ENCODE measurements at regions not wholly inside any gene's neighbourhood (a gene's known extent, or its start where the extent isn't known, plus 50 kb on each side); places are given as distances from the start of the nearest gene placed in this dataset.

DNA sequence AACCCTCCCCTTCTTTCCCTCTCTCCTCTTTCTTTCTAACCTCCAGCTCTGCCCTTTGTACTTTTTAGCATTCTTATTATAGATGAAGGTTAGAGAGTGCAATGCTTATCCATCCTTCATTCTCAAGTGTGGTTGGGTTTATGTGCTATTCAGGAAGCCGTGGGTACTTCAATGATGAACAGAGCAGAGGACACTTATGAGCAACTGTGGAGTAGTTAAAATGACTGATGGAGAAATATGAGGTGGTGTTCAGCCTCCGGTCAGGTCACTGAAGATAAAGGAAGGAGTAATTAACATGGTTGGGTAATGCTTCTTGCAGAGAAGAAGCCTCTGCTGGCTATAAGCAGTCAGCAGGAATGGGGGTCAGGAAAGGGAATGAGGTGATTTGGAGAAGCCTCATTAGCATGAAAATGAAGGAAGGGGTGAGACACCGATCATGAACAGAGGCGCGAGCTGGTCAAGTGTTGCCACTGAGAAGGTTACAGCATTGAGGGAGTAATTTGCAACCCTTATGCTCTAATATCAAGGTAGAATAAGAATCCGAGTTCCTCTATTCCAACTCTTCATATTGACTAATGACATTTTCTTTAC, 174.7 kb downstream of the LPIN1 start:
- TF ChIP-seq POLR2AphosphoS5 (IDR thresholded peaks at IDR 0.05; ENCODE audit: low read depth, low read length) = no peak
- no peak for TF ChIP-seq POLR2A (IDR thresholded peaks at IDR 0.05; ENCODE audit: low read depth, low read length)
- TF ChIP-seq TAF1 (IDR thresholded peaks at IDR 0.05; ENCODE audit: low read depth, low read length) = no peak
- TF ChIP-seq SPI1 (IDR thresholded peaks at IDR 0.05; ENCODE audit: low read depth, low read length) = no peak
